ENCODE measurements at regions not wholly inside any gene's neighbourhood (a gene's known extent, or its start where the extent isn't known, plus 50 kb on each side); places are given as distances from the start of the nearest gene placed in this dataset.

DNA sequence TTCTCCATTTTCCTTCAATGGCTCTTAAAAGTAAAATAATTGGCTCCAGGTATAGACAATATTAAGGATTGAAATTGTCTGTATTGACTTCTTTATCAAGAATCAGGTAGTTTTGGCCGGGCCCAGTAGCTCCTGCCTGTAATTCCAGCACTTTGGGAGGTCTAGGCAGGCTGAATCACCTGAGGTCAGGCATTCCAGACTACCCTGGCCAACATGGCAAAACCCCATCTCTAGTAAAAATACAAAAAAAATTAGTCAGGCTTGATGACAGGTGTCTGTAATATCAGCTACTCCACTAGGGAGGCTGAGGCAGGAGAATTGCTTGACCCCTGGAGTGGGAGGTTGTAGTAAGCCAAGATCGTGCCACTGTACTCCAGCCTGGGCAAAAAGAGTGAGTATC lies 1008.5 kb upstream of the EEF2KMT start:
- TF ChIP-seq SNAI2 (CRISPR knock-in tag; IDR thresholded peaks at IDR 0.05) = no peak
- no peak for TF ChIP-seq CSDC2 (CRISPR knock-in tag; IDR thresholded peaks at IDR 0.05)
- TF ChIP-seq, protein P1, sequence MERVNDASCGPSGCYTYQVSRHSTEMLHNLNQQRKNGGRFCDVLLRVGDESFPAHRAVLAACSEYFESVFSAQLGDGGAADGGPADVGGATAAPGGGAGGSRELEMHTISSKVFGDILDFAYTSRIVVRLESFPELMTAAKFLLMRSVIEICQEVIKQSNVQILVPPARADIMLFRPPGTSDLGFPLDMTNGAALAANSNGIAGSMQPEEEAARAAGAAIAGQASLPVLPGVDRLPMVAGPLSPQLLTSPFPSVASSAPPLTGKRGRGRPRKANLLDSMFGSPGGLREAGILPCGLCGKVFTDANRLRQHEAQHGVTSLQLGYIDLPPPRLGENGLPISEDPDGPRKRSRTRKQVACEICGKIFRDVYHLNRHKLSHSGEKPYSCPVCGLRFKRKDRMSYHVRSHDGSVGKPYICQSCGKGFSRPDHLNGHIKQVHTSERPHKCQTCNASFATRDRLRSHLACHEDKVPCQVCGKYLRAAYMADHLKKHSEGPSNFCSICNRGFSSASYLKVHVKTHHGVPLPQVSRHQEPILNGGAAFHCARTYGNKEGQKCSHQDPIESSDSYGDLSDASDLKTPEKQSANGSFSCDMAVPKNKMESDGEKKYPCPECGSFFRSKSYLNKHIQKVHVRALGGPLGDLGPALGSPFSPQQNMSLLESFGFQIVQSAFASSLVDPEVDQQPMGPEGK (CRISPR knock-in tag; IDR thresholded peaks at IDR 0.05; ENCODE audit: borderline replicate concordance) = no peak
- TF ChIP-seq, protein P2, sequence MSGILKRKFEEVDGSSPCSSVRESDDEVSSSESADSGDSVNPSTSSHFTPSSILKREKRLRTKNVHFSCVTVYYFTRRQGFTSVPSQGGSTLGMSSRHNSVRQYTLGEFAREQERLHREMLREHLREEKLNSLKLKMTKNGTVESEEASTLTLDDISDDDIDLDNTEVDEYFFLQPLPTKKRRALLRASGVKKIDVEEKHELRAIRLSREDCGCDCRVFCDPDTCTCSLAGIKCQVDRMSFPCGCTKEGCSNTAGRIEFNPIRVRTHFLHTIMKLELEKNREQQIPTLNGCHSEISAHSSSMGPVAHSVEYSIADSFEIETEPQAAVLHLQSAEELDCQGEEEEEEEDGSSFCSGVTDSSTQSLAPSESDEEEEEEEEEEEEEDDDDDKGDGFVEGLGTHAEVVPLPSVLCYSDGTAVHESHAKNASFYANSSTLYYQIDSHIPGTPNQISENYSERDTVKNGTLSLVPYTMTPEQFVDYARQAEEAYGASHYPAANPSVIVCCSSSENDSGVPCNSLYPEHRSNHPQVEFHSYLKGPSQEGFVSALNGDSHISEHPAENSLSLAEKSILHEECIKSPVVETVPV (CRISPR knock-in tag; IDR thresholded peaks at IDR 0.05) = no peak
- no peak for TF ChIP-seq ZFP30 (CRISPR knock-in tag; IDR thresholded peaks at IDR 0.05)
- TF ChIP-seq ZC3H10 (CRISPR knock-in tag; IDR thresholded peaks at IDR 0.05) = no peak
- no peak for TF ChIP-seq ZFP3 (CRISPR knock-in tag; IDR thresholded peaks at IDR 0.05)
- no peak for TF ChIP-seq RARB (CRISPR knock-in tag; IDR thresholded peaks at IDR 0.05)
- no peak for TF ChIP-seq ARNTL (CRISPR knock-in tag; IDR thresholded peaks at IDR 0.05; ENCODE audit: borderline replicate concordance, low read depth)
- TF ChIP-seq ZNF70 (CRISPR knock-in tag; IDR thresholded peaks at IDR 0.05) = no peak
- no peak for TF ChIP-seq TCF4 (CRISPR knock-in tag; IDR thresholded peaks at IDR 0.05; ENCODE audit: borderline replicate concordance)
- TF ChIP-seq CREB5 (CRISPR knock-in tag; IDR thresholded peaks at IDR 0.05; ENCODE audit: low read depth) = no peak
- TF ChIP-seq BACH2 (CRISPR knock-in tag; IDR thresholded peaks at IDR 0.05; ENCODE audit: borderline replicate concordance) = no peak
- TF ChIP-seq ISL1 (CRISPR knock-in tag; IDR thresholded peaks at IDR 0.05) = no peak

Data from SK-N-SH treated with all-trans-retinoic acid at 6 μM for 48 hours (cell line).